Body of pancreas (tissue), 4 donors: ENCODE measurements at regions not wholly inside any gene's neighbourhood (a gene's known extent, or its start where the extent isn't known, plus 50 kb on each side); places are given as distances from the start of the nearest gene placed in this dataset.
"Not testable (repeated sequence)": the region's sequence is repeated elsewhere in the genome, so short reads cannot be mapped to it uniquely, and the experiment has no call there.

Experiments
- ATAC-seq: fragments of 150-250 bp; one replicate; pipeline ENCODE4 v1.9.1; 2016
- DNase-seq, 4 donors: peaks; one replicate each; pipeline ENCODE4 v3.0.0-alpha.2; 2019
- H3K27ac ChIP-seq, 4 donors: fragments of 200-600 bp; sonication (generic); 1 replicate in 3 of 4; 2 replicates in 1 of 4; pipeline versions ENCODE4 v1.5.1 to v1.6.1; 2016 to 2019; ENCODE audit warnings: mild to moderate bottlenecking in 1 of 4, mixed read lengths in 1 of 4, moderate library complexity in 1 of 4
- H3K27me3 ChIP-seq, 2 donors: fragments of 200-600 bp; sonication (generic); one replicate each; pipeline ENCODE4 v1.6.0; 2016; ENCODE audit warnings: mild to moderate bottlenecking in 1 of 2
- H3K36me3 ChIP-seq, 2 donors: fragments of 200-600 bp; sonication (generic); replicated peaks in 1 of 2; 2 replicates each; pipeline ENCODE4 v1.5.1; 2016; ENCODE audit warnings: low read depth in 2 of 2; ENCODE audit not compliant: insufficient read depth in 1 of 2
- H3K4me1 ChIP-seq: fragments of 200-600 bp; sonication (generic); one replicate; pipeline ENCODE4 v1.6.0; 2016
- H3K4me3 ChIP-seq, 2 donors: fragments of 200-600 bp; sonication (generic); 1 replicate in 1 of 2; 2 replicates in 1 of 2; pipeline ENCODE4 v1.5.1; 2016 to 2019
- H3K9me3 ChIP-seq, 3 donors: fragments of 200-600 bp; sonication (generic); 1 replicate in 2 of 3; 2 replicates in 1 of 3; pipeline ENCODE4 v1.5.1; 2016
- CTCF ChIP-seq, 7 experiments: fragments of 450-650 bp in 4 of 7; fragments of 200-600 bp in 3 of 7; sonication (generic) in 3 of 7; IDR thresholded peaks; one replicate each; pipeline ENCODE4 v1.5.1; 2016 to 2019; ENCODE audit warnings: antibody characterized with exemption in 7 of 7
- POLR2A ChIP-seq, 3 donors: fragments of 450-650 bp; IDR thresholded peaks; one replicate each; pipeline ENCODE4 v1.6.1; 2016; ENCODE audit warnings: antibody characterized with exemption in 3 of 3, mild to moderate bottlenecking in 2 of 3
- WGBS, 2 donors: methylation state at CpG; one replicate each; pipeline ENCODE4 v1.1.5; 2017; 5-methylcytosine and 5-hydroxymethylcytosine counted together
- intact Hi-C: fragments of 100-400 bp; cut with DNase I; formaldehyde crosslinking; loops from one replicate; pipeline ENCODE4 v1.15.1; 2023

GRCh38 chr10:122780391-122780790 lies 65.3 kb downstream of the CUZD1 start:
- ATAC-seq (no peak), DNase-seq (no peak)
- H3K4me1 ChIP-seq: no peaks in the 10 kb centered on the region
- H3K27me3 ChIP-seq: no peaks in the 10 kb centered on the region
- no peak overlapping the region for H3K27ac ChIP-seq
- intact Hi-C loops: no loop called here
- TF ChIP-seq CTCF (IDR thresholded peaks at IDR 0.05) (no peak), POLR2A (IDR thresholded peaks at IDR 0.05) (no peak)
- no peak overlapping the region for H3K4me3 ChIP-seq
- WGBS, 2 donors: 80 to 86% methylated on average over 2 of the region's 2 CpGs
- H3K36me3 ChIP-seq: no peaks in the 10 kb centered on the region
- no peaks in the 10 kb centered on the region for H3K9me3 ChIP-seq

- intact Hi-C loops: no loop called here
- no peaks in the 10 kb centered on the region for H3K36me3 ChIP-seq
- no peaks in the 10 kb centered on the region for H3K27me3 ChIP-seq
- ATAC-seq: no peak
- TF ChIP-seq POLR2A (IDR thresholded peaks at IDR 0.05) (no peak), CTCF (IDR thresholded peaks at IDR 0.05) (no peak)
- no peaks in the 10 kb centered on the region for H3K4me1 ChIP-seq
- no peak overlapping the region for H3K27ac ChIP-seq
- no peaks in the 10 kb centered on the region for H3K9me3 ChIP-seq
- DNase-seq: no peak
- H3K4me3 ChIP-seq: no peak overlapping the region
- WGBS, 2 donors: 52 to 82% methylated on average over 3 to 13 of the region's 13 CpGs
Measured at GRCh38 chr10:122779924-122780323, 65.7 kb downstream of the CUZD1 start.

- TF ChIP-seq CTCF (IDR thresholded peaks at IDR 0.05) (no peak), POLR2A (IDR thresholded peaks at IDR 0.05) (no peak)
- intact Hi-C loops: no loop called here
- no peaks in the 10 kb centered on the region for H3K27me3 ChIP-seq
- no peaks in the 10 kb centered on the region for H3K36me3 ChIP-seq
- 65 to 75% methylated on average over 6 to 14 of the region's 14 CpGs for WGBS, 2 donors
- no peak overlapping the region for H3K4me3 ChIP-seq
- H3K4me1 ChIP-seq: no peaks in the 10 kb centered on the region
- no peak for ATAC-seq
- no peaks in the 10 kb centered on the region for H3K9me3 ChIP-seq
- no peak overlapping the region for H3K27ac ChIP-seq
- no peak for DNase-seq
Measured at GRCh38 chr10:122777515-122778059, 68.1 kb downstream of the CUZD1 start.

GRCh38 chr10:122774231-122774630 lies 71.4 kb downstream of the CUZD1 start:
- TF ChIP-seq CTCF (IDR thresholded peaks at IDR 0.05) (no peak), POLR2A (IDR thresholded peaks at IDR 0.05) (no peak)
- no peak overlapping the region for H3K4me3 ChIP-seq
- intact Hi-C loops: no loop called here
- H3K4me1 ChIP-seq: no peaks in the 10 kb centered on the region
- H3K36me3 ChIP-seq: no peaks in the 10 kb centered on the region
- no peaks in the 10 kb centered on the region for H3K9me3 ChIP-seq
- WGBS, 2 donors: 18 to 40% methylated on average over 2 of the region's 2 CpGs
- ATAC-seq: no peak
- no peak overlapping the region for H3K27ac ChIP-seq
- no peaks in the 10 kb centered on the region for H3K27me3 ChIP-seq
- peak; percentile 14 to 63 (median 38) for DNase-seq

GRCh38 chr10:122771404-122771803 lies 71.8 kb upstream of the C10orf120 start:
- H3K9me3 ChIP-seq, H3K36me3 ChIP-seq, ATAC-seq, intact Hi-C loops, DNase-seq, H3K4me1 ChIP-seq, H3K27ac ChIP-seq, H3K27me3 ChIP-seq, H3K4me3 ChIP-seq: not testable (repeated sequence)
- WGBS, 2 donors: 85 to 91% methylated on average over 12 of the region's 12 CpGs
